ENCODE measurements at regions not wholly inside any gene's neighbourhood (a gene's known extent, or its start where the extent isn't known, plus 50 kb on each side); places are given as distances from the start of the nearest gene placed in this dataset.

DNA sequence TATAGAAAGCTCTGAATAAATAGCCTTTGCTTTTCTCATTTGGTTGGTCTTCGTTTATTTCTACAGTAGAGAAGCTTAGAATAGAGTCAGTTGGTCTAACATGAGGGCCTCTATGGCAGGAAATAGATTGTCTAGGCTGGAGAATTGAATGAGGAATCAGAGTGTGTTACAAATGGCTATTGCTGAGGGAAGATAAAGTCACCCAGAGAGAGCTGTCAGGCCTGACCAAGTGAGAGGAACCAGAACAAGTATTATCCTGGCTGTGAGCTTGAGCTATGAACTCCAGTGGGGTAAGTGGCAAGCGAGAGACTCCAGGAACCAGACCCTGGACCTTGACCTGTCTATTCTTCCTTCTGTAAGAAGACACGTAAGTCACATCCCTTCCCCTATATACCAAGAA is 353.1 kb downstream of the CD83 start:
- no peaks in the 10 kb centered on the region for H3K4me1 ChIP-seq (ENCODE audit: insufficient read depth)
- H3K4me3 ChIP-seq, result no peak overlapping the region
- H3K9me3 ChIP-seq, result no peaks in the 10 kb centered on the region
- 89 to 91% (median 90%) methylated on average over 3 of the region's 3 CpGs for WGBS, 3 donors
- no peaks in the 10 kb centered on the region for H3K27me3 ChIP-seq
- H3K36me3 ChIP-seq, result no peaks in the 10 kb centered on the region
- TF ChIP-seq POLR2A (IDR thresholded peaks at IDR 0.05), result no peak
- TF ChIP-seq, protein P1, sequence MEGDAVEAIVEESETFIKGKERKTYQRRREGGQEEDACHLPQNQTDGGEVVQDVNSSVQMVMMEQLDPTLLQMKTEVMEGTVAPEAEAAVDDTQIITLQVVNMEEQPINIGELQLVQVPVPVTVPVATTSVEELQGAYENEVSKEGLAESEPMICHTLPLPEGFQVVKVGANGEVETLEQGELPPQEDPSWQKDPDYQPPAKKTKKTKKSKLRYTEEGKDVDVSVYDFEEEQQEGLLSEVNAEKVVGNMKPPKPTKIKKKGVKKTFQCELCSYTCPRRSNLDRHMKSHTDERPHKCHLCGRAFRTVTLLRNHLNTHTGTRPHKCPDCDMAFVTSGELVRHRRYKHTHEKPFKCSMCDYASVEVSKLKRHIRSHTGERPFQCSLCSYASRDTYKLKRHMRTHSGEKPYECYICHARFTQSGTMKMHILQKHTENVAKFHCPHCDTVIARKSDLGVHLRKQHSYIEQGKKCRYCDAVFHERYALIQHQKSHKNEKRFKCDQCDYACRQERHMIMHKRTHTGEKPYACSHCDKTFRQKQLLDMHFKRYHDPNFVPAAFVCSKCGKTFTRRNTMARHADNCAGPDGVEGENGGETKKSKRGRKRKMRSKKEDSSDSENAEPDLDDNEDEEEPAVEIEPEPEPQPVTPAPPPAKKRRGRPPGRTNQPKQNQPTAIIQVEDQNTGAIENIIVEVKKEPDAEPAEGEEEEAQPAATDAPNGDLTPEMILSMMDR (IDR thresholded peaks at IDR 0.05), result no peak
- TF ChIP-seq EP300 (IDR thresholded peaks at IDR 0.05), result no peak
- no peak for DNase-seq
- intact Hi-C loops (cut with DNase I), result no loop called here
- H3K27ac ChIP-seq, result no peak overlapping the region

DNA sequence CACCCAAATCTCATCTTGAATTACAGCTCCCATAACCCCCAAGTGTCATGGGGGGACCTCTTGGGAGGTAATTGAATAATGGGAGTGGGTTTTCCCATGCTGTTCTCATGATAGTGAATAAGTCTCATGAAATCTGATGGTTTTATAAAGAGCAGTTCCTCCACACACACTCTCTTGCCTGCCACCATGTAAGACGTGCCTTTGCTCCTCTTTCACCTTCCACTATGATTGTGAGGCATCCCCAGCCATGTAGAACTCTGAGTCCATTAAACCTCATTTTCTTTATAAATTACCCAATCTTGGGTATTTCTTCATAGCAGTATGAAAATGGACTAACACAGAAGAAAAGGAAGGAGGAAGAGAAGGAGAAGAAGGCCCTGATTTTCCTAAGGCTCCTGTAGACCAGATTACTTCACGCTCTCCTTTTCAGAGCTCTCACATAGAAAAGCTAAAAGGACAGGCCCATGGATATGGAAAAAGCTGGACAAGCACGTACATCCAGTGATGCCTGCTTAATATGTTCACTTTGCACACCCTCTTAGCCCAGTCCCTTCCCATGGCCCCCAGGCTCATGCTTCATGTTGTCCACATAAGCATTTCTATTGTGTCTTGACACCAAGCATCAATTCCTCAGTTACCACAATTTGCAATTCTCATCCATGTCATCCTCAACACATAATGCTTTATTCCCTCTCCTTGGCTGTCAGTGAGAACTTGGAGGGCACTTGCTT is 354.8 kb downstream of the CD83 start:
- WGBS, 3 donors, result 96% methylated on average over 3 of the region's 3 CpGs
- H3K4me3 ChIP-seq, result no peak overlapping the region
- intact Hi-C loops (cut with DNase I), result no loop called here

GRCh38 chr6:14472986-14473337 is 355.4 kb downstream of the CD83 start:
- 75 to 87% (median 81%) methylated on average over 9 of the region's 9 CpGs for WGBS, 3 donors

More for the DNA sequence above, 354.8 kb downstream of the CD83 start:
- H3K9me3 ChIP-seq, result no peaks in the 10 kb centered on the region
- no peak for DNase-seq
- no peak overlapping the region for H3K27ac ChIP-seq
- H3K4me1 ChIP-seq (ENCODE audit: insufficient read depth), result peaks cover 8% of the 10 kb centered on the region
- no peaks in the 10 kb centered on the region for H3K27me3 ChIP-seq
- TF ChIP-seq, protein P1 (IDR thresholded peaks at IDR 0.05), result no peak
- no peaks in the 10 kb centered on the region for H3K36me3 ChIP-seq

GRCh38 chr6:14474816-14475215 is 357.2 kb downstream of the CD83 start:
- TF ChIP-seq EP300 (IDR thresholded peaks at IDR 0.05) (no peak), POLR2A (IDR thresholded peaks at IDR 0.05) (no peak)
- TF ChIP-seq, protein P1 (IDR thresholded peaks at IDR 0.05), result no peak
- H3K4me3 ChIP-seq, result no peak overlapping the region
- H3K9me3 ChIP-seq, result no peaks in the 10 kb centered on the region
- H3K4me1 ChIP-seq (ENCODE audit: insufficient read depth), result peaks cover 11% of the 10 kb centered on the region
- H3K27me3 ChIP-seq, result no peaks in the 10 kb centered on the region
- H3K36me3 ChIP-seq, result no peaks in the 10 kb centered on the region
- WGBS, 3 donors, result 88 to 94% (median 93%) methylated on average over 2 of the region's 2 CpGs
- no peak overlapping the region for H3K27ac ChIP-seq
- no peak for DNase-seq
- intact Hi-C loops (cut with DNase I), result no loop called here

More at GRCh38 chr6:14472986-14473337, 355.4 kb downstream of the CD83 start:
- no peaks in the 10 kb centered on the region for H3K36me3 ChIP-seq
- intact Hi-C loops (cut with DNase I), result no loop called here
- H3K4me1 ChIP-seq (ENCODE audit: insufficient read depth), result peaks cover 11% of the 10 kb centered on the region
- no peaks in the 10 kb centered on the region for H3K27me3 ChIP-seq
- no peak overlapping the region for H3K4me3 ChIP-seq
- no peak for DNase-seq
- TF ChIP-seq EP300 (IDR thresholded peaks at IDR 0.05), result no peak
- TF ChIP-seq POLR2A (IDR thresholded peaks at IDR 0.05), result no peak
- H3K27ac ChIP-seq, result no peak overlapping the region
- H3K9me3 ChIP-seq, result no peaks in the 10 kb centered on the region

- 42 to 87% (median 80%) methylated on average over 2 of the region's 2 CpGs for WGBS, 3 donors
- no peaks in the 10 kb centered on the region for H3K27me3 ChIP-seq
- H3K27ac ChIP-seq, result no peak overlapping the region
- peaks cover 11% of the 10 kb centered on the region for H3K4me1 ChIP-seq (ENCODE audit: insufficient read depth)
- no peaks in the 10 kb centered on the region for H3K36me3 ChIP-seq
- intact Hi-C loops (cut with DNase I), result no loop called here
- no peak overlapping the region for H3K4me3 ChIP-seq
- no peak for DNase-seq
- TF ChIP-seq, protein P1 (IDR thresholded peaks at IDR 0.05), result no peak
- TF ChIP-seq POLR2A (IDR thresholded peaks at IDR 0.05), result no peak
- TF ChIP-seq EP300 (IDR thresholded peaks at IDR 0.05), result no peak
- H3K9me3 ChIP-seq, result no peaks in the 10 kb centered on the region
These were observed 357.7 kb downstream of the CD83 start for GRCh38 chr6:14475306-14475705.
